Sigmoid colon (tissue), 4 donors: ENCODE measurements at regions not wholly inside any gene's neighbourhood (a gene's known extent, or its start where the extent isn't known, plus 50 kb on each side); places are given as distances from the start of the nearest gene placed in this dataset.

Experiments used
- CTCF ChIP-seq, 4 experiments: fragments of 450-650 bp in 3 of 4; fragments of 200-600 bp in 1 of 4; IDR thresholded peaks; one replicate each; pipeline ENCODE4 v1.5.1; 2016 to 2019; ENCODE audit warnings: antibody characterized with exemption in 4 of 4, mild to moderate bottlenecking in 3 of 4, moderate library complexity in 2 of 4
- EP300 ChIP-seq, 4 donors: sonication (generic); formaldehyde crosslinking; IDR thresholded peaks; one replicate each; pipeline ENCODE4 v1.6.1; 2017; ENCODE audit warnings: antibody characterized with exemption in 4 of 4
- POLR2A ChIP-seq, 2 donors: fragments of 450-650 bp; IDR thresholded peaks; one replicate each; pipeline ENCODE4 v1.6.1; 2016; ENCODE audit warnings: antibody characterized with exemption in 2 of 2, mild to moderate bottlenecking in 2 of 2, moderate library complexity in 2 of 2
- POLR2AphosphoS5 ChIP-seq, 4 donors: sonication (generic); formaldehyde crosslinking; IDR thresholded peaks; one replicate each; pipeline ENCODE4 v1.6.1; 2017; ENCODE audit warnings: antibody characterized with exemption in 4 of 4

DNA sequence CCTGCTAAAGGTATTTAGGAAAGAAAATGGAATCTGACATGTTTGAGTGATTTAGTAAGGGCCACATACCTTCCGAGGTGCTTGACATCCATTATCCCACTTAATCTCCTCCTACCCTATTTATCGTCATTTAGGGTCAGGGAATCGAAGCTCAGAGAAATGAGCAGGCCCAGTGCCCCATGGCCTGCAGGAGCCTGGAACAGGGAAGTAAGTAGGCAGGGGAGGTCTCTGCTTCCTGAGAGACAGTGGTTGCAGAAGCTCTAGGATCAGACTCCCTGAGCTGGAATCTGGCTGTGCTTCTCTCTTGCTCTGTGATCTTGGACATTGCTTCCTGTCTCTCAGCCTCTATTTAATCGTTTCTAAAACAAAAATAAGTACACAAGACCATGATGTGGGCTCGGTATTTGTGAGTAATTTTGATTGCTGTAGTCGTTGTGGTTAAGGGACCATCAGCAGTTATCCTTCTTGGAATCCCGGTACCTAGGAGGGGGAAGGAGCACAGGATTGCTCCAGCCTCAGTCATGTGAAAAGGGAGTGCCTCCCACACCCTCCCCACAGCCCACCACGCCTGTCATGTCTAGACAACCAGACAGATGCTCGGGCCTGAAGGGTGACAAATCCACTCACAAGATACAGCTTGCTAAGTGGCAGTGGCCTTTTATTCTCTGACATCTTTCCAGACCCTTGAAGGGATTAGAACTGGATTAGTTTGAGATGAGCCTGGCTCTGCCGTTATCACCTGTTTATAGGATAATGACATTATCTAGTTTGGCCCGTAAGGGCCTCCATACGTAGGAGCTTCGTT, 169.2 kb upstream of the TSHZ3 start:
- no peak for TF ChIP-seq CTCF (IDR thresholded peaks at IDR 0.05)
- TF ChIP-seq EP300 (IDR thresholded peaks at IDR 0.05) = no peak
- no peak for TF ChIP-seq POLR2A (IDR thresholded peaks at IDR 0.05)
- TF ChIP-seq POLR2AphosphoS5 (IDR thresholded peaks at IDR 0.05) = no peak
